ENCODE measurements at regions not wholly inside any gene's neighbourhood (a gene's known extent, or its start where the extent isn't known, plus 50 kb on each side); places are given as distances from the start of the nearest gene placed in this dataset.

GRCh38 chr19:31583148-31583547, 233.9 kb upstream of the TSHZ3 start:
- TF ChIP-seq, protein P1, sequence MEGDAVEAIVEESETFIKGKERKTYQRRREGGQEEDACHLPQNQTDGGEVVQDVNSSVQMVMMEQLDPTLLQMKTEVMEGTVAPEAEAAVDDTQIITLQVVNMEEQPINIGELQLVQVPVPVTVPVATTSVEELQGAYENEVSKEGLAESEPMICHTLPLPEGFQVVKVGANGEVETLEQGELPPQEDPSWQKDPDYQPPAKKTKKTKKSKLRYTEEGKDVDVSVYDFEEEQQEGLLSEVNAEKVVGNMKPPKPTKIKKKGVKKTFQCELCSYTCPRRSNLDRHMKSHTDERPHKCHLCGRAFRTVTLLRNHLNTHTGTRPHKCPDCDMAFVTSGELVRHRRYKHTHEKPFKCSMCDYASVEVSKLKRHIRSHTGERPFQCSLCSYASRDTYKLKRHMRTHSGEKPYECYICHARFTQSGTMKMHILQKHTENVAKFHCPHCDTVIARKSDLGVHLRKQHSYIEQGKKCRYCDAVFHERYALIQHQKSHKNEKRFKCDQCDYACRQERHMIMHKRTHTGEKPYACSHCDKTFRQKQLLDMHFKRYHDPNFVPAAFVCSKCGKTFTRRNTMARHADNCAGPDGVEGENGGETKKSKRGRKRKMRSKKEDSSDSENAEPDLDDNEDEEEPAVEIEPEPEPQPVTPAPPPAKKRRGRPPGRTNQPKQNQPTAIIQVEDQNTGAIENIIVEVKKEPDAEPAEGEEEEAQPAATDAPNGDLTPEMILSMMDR (IDR thresholded peaks at IDR 0.05; ENCODE audit: low read depth, low read length, missing input control), result no peak
- TF ChIP-seq TAF1 (conservative IDR thresholded peaks at IDR 0.05) (no peak), MAX (IDR thresholded peaks at IDR 0.05) (no peak), RXRA (IDR thresholded peaks at IDR 0.05) (no peak), SP1 (IDR thresholded peaks at IDR 0.05) (no peak), RAD21 (IDR thresholded peaks at IDR 0.05) (no peak), YY1 (IDR thresholded peaks at IDR 0.05) (no peak), JUND (IDR thresholded peaks at IDR 0.05) (no peak), GABPA (IDR thresholded peaks at IDR 0.05 in 1 of 2, conservative IDR thresholded peaks at IDR 0.05 in 1 of 2) (no peak), EGR1 (IDR thresholded peaks at IDR 0.05; ENCODE audit: low read depth in 2 of 2) (no peak)
- TF ChIP-seq, protein P2, sequence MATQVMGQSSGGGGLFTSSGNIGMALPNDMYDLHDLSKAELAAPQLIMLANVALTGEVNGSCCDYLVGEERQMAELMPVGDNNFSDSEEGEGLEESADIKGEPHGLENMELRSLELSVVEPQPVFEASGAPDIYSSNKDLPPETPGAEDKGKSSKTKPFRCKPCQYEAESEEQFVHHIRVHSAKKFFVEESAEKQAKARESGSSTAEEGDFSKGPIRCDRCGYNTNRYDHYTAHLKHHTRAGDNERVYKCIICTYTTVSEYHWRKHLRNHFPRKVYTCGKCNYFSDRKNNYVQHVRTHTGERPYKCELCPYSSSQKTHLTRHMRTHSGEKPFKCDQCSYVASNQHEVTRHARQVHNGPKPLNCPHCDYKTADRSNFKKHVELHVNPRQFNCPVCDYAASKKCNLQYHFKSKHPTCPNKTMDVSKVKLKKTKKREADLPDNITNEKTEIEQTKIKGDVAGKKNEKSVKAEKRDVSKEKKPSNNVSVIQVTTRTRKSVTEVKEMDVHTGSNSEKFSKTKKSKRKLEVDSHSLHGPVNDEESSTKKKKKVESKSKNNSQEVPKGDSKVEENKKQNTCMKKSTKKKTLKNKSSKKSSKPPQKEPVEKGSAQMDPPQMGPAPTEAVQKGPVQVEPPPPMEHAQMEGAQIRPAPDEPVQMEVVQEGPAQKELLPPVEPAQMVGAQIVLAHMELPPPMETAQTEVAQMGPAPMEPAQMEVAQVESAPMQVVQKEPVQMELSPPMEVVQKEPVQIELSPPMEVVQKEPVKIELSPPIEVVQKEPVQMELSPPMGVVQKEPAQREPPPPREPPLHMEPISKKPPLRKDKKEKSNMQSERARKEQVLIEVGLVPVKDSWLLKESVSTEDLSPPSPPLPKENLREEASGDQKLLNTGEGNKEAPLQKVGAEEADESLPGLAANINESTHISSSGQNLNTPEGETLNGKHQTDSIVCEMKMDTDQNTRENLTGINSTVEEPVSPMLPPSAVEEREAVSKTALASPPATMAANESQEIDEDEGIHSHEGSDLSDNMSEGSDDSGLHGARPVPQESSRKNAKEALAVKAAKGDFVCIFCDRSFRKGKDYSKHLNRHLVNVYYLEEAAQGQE (IDR thresholded peaks at IDR 0.05), result no peak
- TF ChIP-seq, protein P3, sequence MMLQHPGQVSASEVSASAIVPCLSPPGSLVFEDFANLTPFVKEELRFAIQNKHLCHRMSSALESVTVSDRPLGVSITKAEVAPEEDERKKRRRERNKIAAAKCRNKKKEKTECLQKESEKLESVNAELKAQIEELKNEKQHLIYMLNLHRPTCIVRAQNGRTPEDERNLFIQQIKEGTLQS (IDR thresholded peaks at IDR 0.05), result no peak
- TF ChIP-seq, protein P4, sequence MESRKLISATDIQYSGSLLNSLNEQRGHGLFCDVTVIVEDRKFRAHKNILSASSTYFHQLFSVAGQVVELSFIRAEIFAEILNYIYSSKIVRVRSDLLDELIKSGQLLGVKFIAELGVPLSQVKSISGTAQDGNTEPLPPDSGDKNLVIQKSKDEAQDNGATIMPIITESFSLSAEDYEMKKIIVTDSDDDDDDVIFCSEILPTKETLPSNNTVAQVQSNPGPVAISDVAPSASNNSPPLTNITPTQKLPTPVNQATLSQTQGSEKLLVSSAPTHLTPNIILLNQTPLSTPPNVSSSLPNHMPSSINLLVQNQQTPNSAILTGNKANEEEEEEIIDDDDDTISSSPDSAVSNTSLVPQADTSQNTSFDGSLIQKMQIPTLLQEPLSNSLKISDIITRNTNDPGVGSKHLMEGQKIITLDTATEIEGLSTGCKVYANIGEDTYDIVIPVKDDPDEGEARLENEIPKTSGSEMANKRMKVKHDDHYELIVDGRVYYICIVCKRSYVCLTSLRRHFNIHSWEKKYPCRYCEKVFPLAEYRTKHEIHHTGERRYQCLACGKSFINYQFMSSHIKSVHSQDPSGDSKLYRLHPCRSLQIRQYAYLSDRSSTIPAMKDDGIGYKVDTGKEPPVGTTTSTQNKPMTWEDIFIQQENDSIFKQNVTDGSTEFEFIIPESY (IDR thresholded peaks at IDR 0.05), result no peak
